HG03064 (cell line): ENCODE measurements at regions not wholly inside any gene's neighbourhood (a gene's known extent, or its start where the extent isn't known, plus 50 kb on each side); places are given as distances from the start of the nearest gene placed in this dataset.
"Not testable (repeated sequence)": the region's sequence is repeated elsewhere in the genome, so short reads cannot be mapped to it uniquely, and the experiment has no call there.

Experiments
- ATAC-seq: cut with Tn5 transposase; IDR thresholded peaks from one replicate; pipeline ENCODE4 v1.9.1; 2021; ENCODE audit warnings: low read depth; ENCODE audit not compliant: unreplicated experiment

- ATAC-seq = no peak
Measured at GRCh38 chr3:75380276-75380771, 283.8 kb upstream of the FRG2C start.

DNA sequence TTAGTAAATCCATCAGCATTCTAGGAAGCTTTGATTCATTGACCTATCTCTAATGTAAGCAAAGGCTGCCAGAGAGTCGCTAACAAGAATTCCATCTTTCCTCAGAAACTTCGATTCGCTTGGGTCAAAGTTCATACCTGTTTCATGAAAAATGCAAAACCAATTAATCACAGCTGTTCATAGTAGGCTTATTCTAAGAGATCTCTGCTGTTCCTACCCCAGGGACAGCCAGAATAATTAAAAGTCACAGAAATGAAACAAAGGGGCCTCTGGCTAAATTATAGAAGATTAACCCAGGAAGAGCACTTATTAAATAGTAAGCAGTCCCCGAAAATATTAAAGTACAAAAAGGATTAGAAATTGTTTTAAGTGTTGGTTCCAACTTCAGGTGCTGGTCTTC lies 280.1 kb upstream of the FRG2C start:
- ATAC-seq = not testable (repeated sequence)

DNA sequence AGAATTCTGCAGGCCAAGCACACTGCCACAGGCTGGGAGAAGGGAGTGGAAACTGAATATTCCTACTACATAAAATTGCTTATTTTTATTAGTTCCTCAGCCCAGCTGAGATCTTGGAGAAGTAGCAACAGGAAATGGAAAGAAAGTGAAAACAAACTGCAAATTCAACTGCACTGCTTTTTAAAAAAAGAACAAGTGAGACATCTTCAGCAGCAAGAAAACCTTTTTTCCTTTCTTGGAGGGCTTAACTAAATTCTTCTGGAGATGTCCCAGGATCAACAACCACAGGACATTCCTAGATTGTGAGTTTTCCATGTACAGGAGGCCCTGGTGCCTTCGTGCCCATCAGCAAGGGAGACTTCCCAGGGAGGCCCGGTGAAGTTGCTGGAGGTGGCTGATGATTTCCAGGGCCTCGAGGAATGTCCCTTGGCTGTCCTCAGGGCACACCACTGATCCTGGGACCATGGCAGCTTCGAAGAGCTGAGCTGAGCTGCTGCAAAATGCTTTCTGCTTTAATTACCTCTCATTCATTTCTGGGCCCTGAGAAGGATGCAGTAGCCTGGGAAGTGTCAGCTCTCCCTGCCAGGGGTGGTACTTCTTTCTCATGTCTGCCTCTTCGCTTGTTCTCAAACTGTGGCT lies 275.5 kb upstream of the FRG2C start:
- ATAC-seq = not testable (repeated sequence)

DNA sequence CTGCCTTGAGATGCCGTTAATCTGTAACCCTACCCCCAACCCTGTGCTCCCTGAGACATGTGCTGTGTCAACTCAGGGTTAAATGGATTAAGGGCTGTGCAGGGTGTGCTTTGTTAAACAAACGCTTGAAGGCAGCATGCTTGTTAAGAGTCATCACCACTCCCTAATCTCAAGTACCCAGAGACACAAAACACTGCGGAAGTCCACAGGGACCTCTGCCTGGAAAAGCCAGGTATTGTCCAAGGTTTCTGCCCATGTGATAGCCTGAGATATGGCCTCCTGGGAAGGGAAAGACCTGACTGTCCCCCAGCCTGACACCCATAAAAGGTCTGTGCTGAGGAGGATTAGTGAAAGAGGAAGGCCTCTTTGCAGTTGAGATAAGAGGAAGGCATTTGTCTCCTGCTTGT lies 270.8 kb upstream of the FRG2C start:
- not testable (repeated sequence) for ATAC-seq

DNA sequence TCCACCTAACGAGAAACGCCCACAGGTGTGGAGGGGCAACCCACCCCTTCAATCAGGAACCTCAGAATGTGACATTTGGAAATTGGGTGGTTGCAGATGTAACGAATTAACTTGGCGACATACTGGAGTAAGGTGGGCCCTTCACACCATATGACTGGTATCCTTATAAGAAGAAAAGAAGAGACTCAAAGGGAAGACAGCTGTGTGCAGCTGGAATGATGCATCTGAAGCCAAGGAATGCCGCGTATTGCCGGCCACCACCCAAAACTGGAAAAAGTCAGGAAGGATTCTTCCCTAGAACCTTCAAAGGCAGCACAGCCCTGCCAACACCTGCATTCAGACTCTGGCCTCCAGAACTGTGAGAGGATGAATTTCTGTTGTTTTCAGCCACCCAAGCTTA lies 270.0 kb upstream of the FRG2C start:
- ATAC-seq = not testable (repeated sequence)

DNA sequence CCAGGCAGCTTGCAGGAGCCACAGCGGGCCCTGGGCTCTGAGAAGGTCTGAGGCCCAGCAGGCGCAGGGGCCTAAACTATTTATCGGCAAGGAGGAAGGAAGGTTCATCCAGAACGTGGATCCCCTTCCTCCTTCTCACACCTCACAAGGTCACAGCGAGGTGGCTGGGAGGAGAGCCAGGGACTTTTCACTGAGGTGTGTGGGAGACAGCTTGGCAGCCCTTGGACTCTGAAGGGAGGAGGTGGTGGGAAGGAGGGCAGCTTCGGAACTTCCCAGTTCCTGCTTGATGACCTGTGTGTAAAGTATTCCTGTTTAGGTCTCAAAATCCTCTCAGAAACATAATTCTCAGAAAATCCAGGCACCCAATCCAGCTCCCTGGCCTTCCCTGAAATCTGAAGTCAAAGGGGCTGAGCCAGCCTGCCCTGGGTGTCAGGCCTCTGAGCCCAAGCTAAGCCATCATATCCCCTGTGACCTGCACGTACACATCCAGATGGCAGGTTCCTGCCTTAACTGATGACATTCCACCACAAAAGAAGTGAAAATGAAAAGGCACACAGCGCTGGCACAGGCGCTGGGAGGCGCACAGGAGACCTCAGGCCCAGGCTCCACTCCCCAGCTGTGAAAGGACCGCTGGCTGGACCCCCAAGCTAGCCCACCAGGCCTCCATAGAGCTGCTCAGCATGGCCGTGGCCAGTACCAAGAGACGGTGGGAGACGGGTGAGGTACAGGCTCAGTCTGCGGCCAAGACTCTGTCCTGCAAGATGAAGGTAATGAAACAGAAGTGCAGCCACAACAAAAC lies 269.4 kb upstream of the FRG2C start:
- ATAC-seq = not testable (repeated sequence)

DNA sequence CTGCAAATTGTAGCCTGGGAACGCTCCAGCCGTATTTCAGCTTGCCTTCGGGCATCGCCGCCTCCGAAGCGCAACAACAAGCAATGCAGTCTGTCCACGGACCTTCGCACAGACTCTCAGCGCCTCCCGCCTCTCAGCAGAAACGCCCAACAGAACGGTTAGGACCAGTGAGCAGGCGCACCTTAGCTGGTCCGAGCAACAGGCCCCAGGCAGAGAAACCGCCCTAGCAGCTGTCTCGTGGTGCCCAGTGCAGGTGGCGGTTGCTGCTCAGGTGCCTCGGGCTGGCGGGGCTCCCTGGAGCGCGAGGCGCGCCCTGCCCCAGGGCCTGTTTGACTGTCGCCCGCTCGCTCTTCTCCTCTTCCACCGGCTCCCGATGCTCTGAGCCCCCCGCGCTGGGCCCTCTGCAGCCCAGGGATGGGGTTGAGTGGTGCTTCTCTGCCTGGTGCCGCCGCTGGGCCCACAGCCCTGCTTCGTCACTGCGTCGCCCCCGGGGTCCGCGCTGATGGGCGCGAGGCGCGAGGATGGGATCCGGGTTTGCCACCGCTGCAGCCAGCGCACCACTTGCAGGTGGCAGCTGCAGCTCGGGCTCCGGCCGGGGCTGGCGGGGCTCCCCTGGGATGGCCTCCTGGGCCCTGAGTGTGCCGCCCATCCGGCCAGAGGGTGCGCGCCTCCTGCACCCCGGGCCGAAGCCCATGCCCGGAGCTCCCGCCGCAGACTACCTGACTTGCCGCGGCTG lies 268.4 kb upstream of the FRG2C start:
- ATAC-seq = no peak

DNA sequence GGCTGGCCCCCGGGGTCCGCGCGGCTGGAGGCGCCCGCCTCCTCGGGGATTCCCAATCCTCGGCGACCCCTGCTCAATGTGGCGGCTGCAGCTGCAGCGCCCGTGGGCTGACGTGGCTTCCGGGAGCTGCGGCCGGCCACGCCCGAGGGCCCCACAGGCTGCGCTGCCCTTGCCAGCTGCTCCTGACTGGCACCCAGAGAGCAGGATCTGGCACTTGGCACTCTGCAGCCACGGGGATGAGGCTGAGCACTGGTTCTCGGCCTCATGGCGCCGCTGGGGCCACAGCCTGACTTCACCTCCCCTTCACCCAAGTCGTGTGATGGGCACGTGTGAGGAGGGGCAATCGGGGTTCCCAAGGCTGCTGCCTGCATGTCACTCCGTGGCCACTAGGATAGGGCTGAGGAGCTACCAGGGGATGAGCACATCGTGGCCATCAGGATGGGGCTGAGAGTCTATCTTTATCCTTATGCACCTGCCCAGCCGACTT lies 267.8 kb upstream of the FRG2C start:
- ATAC-seq = no peak

GRCh38 chr3:75397486-75397885 lies 266.6 kb upstream of the FRG2C start:
- not testable (repeated sequence) for ATAC-seq

- ATAC-seq = not testable (repeated sequence)
Measured at GRCh38 chr3:75422101-75422945, 241.8 kb upstream of the FRG2C start.

DNA sequence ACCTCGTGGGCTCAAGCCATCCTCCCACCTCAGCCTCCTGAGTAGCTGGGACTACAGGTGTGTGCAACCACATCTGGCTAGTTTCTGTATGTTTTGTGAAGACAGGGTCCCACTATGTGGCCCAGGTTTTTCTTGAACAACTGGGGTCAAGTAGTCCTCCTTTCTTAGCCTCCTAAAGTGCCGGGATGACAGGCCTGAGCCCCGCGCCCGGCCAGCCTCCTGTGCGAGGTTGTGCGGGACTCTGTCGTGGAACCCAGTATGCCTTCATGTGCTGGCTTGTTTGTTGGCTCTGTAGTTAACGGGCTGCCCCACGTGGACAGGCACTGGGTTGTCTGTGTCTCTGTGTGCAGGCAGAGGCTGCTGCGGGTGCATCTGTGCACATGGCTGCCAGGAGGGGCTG lies 238.7 kb upstream of the FRG2C start:
- not testable (repeated sequence) for ATAC-seq

DNA sequence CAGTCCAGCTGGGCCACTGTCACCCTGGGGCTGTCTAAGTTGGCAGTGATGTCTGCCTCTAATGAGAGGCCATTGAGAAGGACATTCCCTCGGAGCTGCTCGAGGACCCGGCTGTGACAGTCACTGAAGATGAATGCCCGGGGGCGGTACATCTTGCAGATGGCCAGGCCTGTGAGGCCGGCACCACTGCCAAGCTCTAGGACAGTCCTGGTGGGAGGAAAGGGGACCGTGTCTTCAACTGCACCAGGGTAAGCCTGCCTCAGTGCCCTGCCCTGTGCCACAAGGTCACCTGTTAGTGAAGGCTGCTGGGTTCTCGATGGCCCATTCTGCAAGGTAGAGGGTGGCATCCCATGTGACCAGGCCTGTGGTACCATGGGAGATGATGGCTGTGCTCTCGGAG lies 236.6 kb upstream of the FRG2C start:
- not testable (repeated sequence) for ATAC-seq

GRCh38 chr3:75427906-75428305 lies 236.2 kb upstream of the FRG2C start:
- not testable (repeated sequence) for ATAC-seq

DNA sequence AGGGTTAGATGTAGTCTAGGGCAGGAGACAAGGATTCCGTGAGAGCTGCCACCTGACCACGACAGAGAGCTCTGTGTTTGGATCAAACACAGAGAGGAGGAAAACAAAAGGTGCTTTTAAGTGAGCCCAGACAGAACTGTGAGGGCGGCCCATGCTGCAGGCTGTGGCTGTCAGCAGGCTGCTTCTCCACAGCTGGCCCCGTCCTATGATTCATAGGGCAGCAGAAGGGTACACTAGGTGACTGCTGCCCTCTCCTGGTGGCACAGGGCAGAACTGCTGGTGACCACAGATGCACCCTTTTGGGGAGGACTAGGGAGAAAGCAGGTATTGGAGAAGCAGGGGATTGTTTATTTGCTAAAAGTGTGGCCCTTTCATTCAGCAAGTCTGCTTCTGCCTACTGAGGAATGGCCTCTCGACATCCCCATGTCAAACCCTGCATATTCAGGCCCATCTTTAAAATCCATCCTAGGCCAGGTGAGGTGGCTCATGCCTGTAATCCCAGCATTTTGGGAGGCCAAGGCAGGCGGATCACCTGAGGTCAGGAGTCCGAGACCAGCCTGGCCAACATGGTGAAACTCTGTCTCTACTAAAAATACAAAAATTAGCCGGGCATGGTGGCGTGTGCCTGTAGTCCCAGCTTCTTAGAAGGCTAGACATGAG lies 234.4 kb upstream of the FRG2C start:
- not testable (repeated sequence) for ATAC-seq

DNA sequence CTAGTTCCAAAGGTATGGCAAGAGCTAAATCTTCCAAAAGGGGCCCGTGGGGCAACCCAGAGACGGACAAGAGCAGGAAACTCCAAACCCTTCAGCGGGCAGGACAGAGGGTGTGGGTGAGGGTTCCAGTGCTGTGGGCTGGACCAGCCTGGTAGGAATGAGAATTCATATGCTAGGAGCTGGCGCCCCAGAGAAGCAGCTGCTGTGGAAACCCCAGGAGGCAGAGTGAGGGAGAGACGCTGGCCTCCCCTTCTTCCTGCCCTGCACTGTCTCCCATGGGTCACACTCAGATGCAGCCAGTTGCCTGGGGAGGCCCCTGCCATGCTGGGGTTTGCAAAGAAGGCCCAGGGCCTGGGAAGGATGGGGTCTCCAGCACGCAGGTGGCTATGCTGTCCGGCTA lies 233.7 kb upstream of the FRG2C start:
- not testable (repeated sequence) for ATAC-seq

GRCh38 chr3:75431120-75431519 lies 233.0 kb upstream of the FRG2C start:
- not testable (repeated sequence) for ATAC-seq

DNA sequence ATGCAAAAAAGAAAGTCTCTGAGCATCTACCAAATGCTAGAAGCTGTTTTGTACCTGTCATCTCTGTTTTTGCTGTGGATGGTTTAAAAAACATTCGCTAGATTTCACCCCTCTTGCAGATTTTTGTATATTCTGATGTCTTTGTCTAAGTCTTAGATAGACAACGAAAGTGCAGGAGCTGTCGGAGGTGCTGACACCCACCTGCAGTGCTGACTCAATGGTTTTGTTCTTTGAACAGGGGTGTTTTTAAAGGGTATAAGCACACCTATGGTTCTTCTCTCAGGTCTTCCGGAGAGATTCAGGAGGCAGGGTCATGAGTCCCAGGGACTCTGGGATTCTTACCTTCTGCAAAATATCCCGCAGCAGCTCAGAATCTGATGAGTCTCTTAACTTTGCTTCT lies 231.7 kb upstream of the FRG2C start:
- ATAC-seq = not testable (repeated sequence)

DNA sequence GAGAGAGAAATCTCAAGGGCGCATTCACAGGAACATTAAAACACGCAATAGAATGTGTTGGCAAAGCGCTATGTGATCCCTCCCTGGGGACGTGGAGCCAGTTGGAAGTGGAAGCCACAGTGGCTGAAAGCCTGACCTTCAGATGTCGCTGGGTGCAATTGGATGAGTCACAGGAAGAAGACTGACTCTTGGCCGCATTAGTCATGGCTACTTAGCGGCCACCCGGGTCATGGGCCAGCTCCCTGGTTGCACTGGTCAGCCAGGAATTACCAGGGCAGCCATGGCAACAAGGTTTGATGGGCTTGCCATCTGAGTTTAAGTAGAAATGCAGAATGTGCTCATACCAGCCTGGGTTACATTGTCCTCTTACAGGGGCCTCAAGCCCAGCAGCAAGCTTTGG lies 231.2 kb upstream of the FRG2C start:
- ATAC-seq = not testable (repeated sequence)

GRCh38 chr3:75433295-75433694 lies 230.8 kb upstream of the FRG2C start:
- ATAC-seq = not testable (repeated sequence)
